H1 (cell line): ENCODE measurements at regions not wholly inside any gene's neighbourhood (a gene's known extent, or its start where the extent isn't known, plus 50 kb on each side); places are given as distances from the start of the nearest gene placed in this dataset.
A peak's percentile ranks its signal among the peaks of the same experiment; 100 is the strongest.

Source experiments
- CTCF ChIA-PET: fragments of 300-600 bp; sonication (Branson Sonifier 250); formaldehyde crosslinking; loops from one replicate; lab custom pipeline; 2021; ENCODE audit not compliant: partially characterized antibody; lab: Charles Lee
- POLR2A ChIA-PET: fragments of 300-600 bp; sonication (Branson Sonifier 250); formaldehyde crosslinking; loops from one replicate; lab custom pipeline; 2021; ENCODE audit warnings: inconsistent platforms; ENCODE audit not compliant: partially characterized antibody; lab: Charles Lee
- DNase-seq, 2 experiments: peaks; one replicate each; pipeline versions ENCODE4 v3.0.0 to v3.0.0-alpha.2; 2010 to 2022; ENCODE audit warnings: low spot score in 2 of 2, low read depth in 1 of 2, mixed read lengths in 1 of 2
- FAIRE-seq: peaks from 2 replicates; lab custom pipeline; 2011; peaks lifted over from hg19 to GRCh38; lab: Jason Lieb, UNC
- H2AFZ ChIP-seq: 2 replicates; pipeline ENCODE4 v1.8.1; 2012; ENCODE audit warnings: low read length, inconsistent platforms
- H2AK5ac ChIP-seq: 2 replicates; pipeline ENCODE4 v1.6.1; 2013; ENCODE audit warnings: low read depth, low read length
- H2BK120ac ChIP-seq: replicated peaks from 2 replicates; pipeline ENCODE3; 2013; ENCODE audit warnings: low read depth, low read length, inconsistent platforms
- H2BK12ac ChIP-seq: 2 replicates; pipeline ENCODE4 v1.6.1; 2013; ENCODE audit warnings: low read depth, low read length
- H2BK15ac ChIP-seq: 2 replicates; pipeline ENCODE4 v1.6.1; 2013; ENCODE audit warnings: low read length
- H2BK20ac ChIP-seq: 2 replicates; pipeline ENCODE4 v1.6.1; 2013; ENCODE audit warnings: low read length
- H2BK5ac ChIP-seq: 2 replicates; pipeline ENCODE4 v1.6.1; 2013; ENCODE audit warnings: low read depth, low read length
- H3K14ac ChIP-seq: 2 replicates; pipeline ENCODE4 v1.6.1; 2013; ENCODE audit warnings: inconsistent platforms; ENCODE audit not compliant: insufficient read length
- H3K18ac ChIP-seq: 2 replicates; pipeline ENCODE4 v1.6.1; 2013; ENCODE audit warnings: low read length; ENCODE audit errors: extremely low read depth
- H3K23ac ChIP-seq: 2 replicates; pipeline ENCODE4 v1.6.1; 2013; ENCODE audit warnings: inconsistent platforms; ENCODE audit not compliant: insufficient read length
- H3K23me2 ChIP-seq: 2 replicates; pipeline ENCODE4 v1.6.1; 2013; ENCODE audit warnings: low read depth, low read length
- H3K27ac ChIP-seq: 2 replicates; pipeline ENCODE4 v1.6.1; 2011; ENCODE audit warnings: low read depth, low read length, inconsistent platforms
- H3K27me3 ChIP-seq, 4 experiments: replicated peaks in 1 of 4; 1 replicate in 1 of 4; 2 replicates in 3 of 4; pipeline versions ENCODE4 v1.6.1 to v1.8.1; 2011 to 2013; ENCODE audit warnings: low read length in 3 of 4, mild to moderate bottlenecking in 3 of 4, inconsistent platforms in 2 of 4, mixed read lengths in 2 of 4, moderate library complexity in 1 of 4; ENCODE audit not compliant: control insufficient read depth in 3 of 4, insufficient read depth in 3 of 4; ENCODE audit errors: extremely low read depth in 1 of 4
- H3K36me3 ChIP-seq, 4 experiments: 2 replicates each; pipeline versions ENCODE4 v1.6.1 to v1.8.1; 2011 to 2013; ENCODE audit warnings: mild to moderate bottlenecking in 4 of 4, low read length in 3 of 4, moderate library complexity in 2 of 4, control low read depth in 1 of 4, inconsistent platforms in 1 of 4; ENCODE audit not compliant: insufficient read depth in 4 of 4, control insufficient read depth in 2 of 4
- H3K4ac ChIP-seq: replicated peaks from 2 replicates; pipeline ENCODE3; 2013; ENCODE audit warnings: low read length, low read depth, mixed read lengths, inconsistent platforms; ENCODE audit not compliant: insufficient read length
- H3K4me1 ChIP-seq, 4 experiments: replicated peaks in 1 of 4; 1 replicate in 1 of 4; 2 replicates in 3 of 4; pipeline versions ENCODE4 v1.6.1 to v1.8.1; 2011 to 2013; ENCODE audit warnings: low read length in 3 of 4, inconsistent platforms in 2 of 4, mixed read lengths in 1 of 4; ENCODE audit not compliant: insufficient read depth in 4 of 4, control insufficient read depth in 3 of 4
- H3K4me2 ChIP-seq, 2 experiments: 2 replicates each; pipeline versions ENCODE4 v1.6.1 to v1.8.1; 2011 to 2013; ENCODE audit warnings: low read depth in 2 of 2, low read length in 2 of 2, control low read depth in 1 of 2, inconsistent platforms in 1 of 2, mild to moderate bottlenecking in 1 of 2; ENCODE audit not compliant: insufficient read depth in 1 of 2
- H3K4me3 ChIP-seq, 4 experiments: fragments of 200-600, 300-600 bp in 1 of 4; sonication (generic), shearing (Covaris generic), sonication (Bioruptor Twin) in 1 of 4; 2 replicates each; pipeline versions ENCODE4 v1.5.1 to v1.8.1; 2011 to 2016; ENCODE audit warnings: low read length in 4 of 4, low read depth in 3 of 4, control low read depth in 2 of 4, inconsistent platforms in 2 of 4, mild to moderate bottlenecking in 2 of 4, mixed read lengths in 1 of 4, moderate library complexity in 1 of 4; ENCODE audit not compliant: insufficient read depth in 2 of 4; ENCODE audit errors: extremely low read depth in 1 of 4
- H3K56ac ChIP-seq: replicated peaks from 2 replicates; pipeline ENCODE3; 2013; ENCODE audit warnings: low read depth, mild to moderate bottlenecking, mixed read lengths, low read length, inconsistent platforms; ENCODE audit not compliant: insufficient read length
- H3K79me1 ChIP-seq: 2 replicates; pipeline ENCODE4 v1.6.1; 2013; ENCODE audit warnings: low read depth, low read length, control low read depth
- H3K79me2 ChIP-seq, 2 experiments: 2 replicates each; pipeline versions ENCODE4 v1.6.1 to v1.8.1; 2012 to 2013; ENCODE audit warnings: low read length in 2 of 2, mild to moderate bottlenecking in 2 of 2, inconsistent platforms in 1 of 2; ENCODE audit not compliant: insufficient read depth in 2 of 2, control insufficient read depth in 1 of 2
- H3K9ac ChIP-seq, 4 experiments: replicated peaks in 1 of 4; 1 replicate in 1 of 4; 2 replicates in 3 of 4; pipeline versions ENCODE4 v1.6.1 to v1.8.1; 2011 to 2013; ENCODE audit warnings: low read depth in 3 of 4, low read length in 3 of 4, control low read depth in 2 of 4, mild to moderate bottlenecking in 2 of 4, moderate library complexity in 2 of 4, inconsistent platforms in 1 of 4; ENCODE audit errors: extremely low read depth in 1 of 4
- H3K9me3 ChIP-seq, 2 experiments: 2 replicates each; pipeline versions ENCODE4 v1.6.1 to v1.8.1; 2012 to 2013; ENCODE audit warnings: mild to moderate bottlenecking in 2 of 2, moderate library complexity in 2 of 2, control low read depth in 1 of 2, inconsistent platforms in 1 of 2, low read depth in 1 of 2, low read length in 1 of 2, mixed read lengths in 1 of 2; ENCODE audit not compliant: insufficient read depth in 2 of 2
- H4K20me1 ChIP-seq, 2 experiments: replicated peaks in 1 of 2; 2 replicates each; pipeline versions ENCODE3 to v1.8.1; 2011 to 2013; ENCODE audit warnings: inconsistent platforms in 2 of 2, low read length in 2 of 2, mild to moderate bottlenecking in 1 of 2; ENCODE audit not compliant: insufficient read depth in 2 of 2, control insufficient read depth in 1 of 2
- H4K5ac ChIP-seq: 2 replicates; pipeline ENCODE4 v1.6.1; 2013; ENCODE audit warnings: low read length, low read depth, mixed read lengths, inconsistent platforms; ENCODE audit not compliant: insufficient read length
- H4K8ac ChIP-seq: 2 replicates; pipeline ENCODE4 v1.8.0; 2013; ENCODE audit warnings: mild to moderate bottlenecking, moderate library complexity, low read length, inconsistent platforms; ENCODE audit not compliant: insufficient read depth; ENCODE audit errors: extremely low read depth
- H4K91ac ChIP-seq: replicated peaks from 2 replicates; pipeline ENCODE3; 2013; ENCODE audit warnings: low read length, mixed read lengths, inconsistent platforms; ENCODE audit not compliant: insufficient read length
- BACH1 ChIP-seq: IDR thresholded peaks from 2 replicates; pipeline ENCODE4 v1.6.1; 2012; ENCODE audit warnings: low read length, improper control_type of control experiment
- HDAC2 ChIP-seq, 2 experiments: fragments of 300-600 bp in 1 of 2; sonication (generic) in 1 of 2; IDR thresholded peaks; 2 replicates each; pipeline ENCODE4 v1.6.1; 2011 to 2012; ENCODE audit warnings: low read depth in 2 of 2, low read length in 2 of 2, mild to moderate bottlenecking in 2 of 2, moderate library complexity in 2 of 2, borderline replicate concordance in 1 of 2, inconsistent platforms in 1 of 2
- JUN ChIP-seq: IDR thresholded peaks from 2 replicates; pipeline ENCODE4 v1.6.1; 2011; ENCODE audit warnings: low read depth, mild to moderate bottlenecking, improper control_type of control experiment, low read length
- KDM5A ChIP-seq: fragments of 200-600 bp; IDR thresholded peaks from 2 replicates; pipeline ENCODE4 v1.7.1; 2012; ENCODE audit warnings: mild to moderate bottlenecking, low read length, inconsistent platforms, mixed read lengths
- SIRT6 ChIP-seq: IDR thresholded peaks from one replicate; pipeline ENCODE4 v1.7.1; 2012; ENCODE audit warnings: low read length, inconsistent platforms
- SRF ChIP-seq: IDR thresholded peaks from 2 replicates; pipeline ENCODE4 v1.6.1; 2011; ENCODE audit warnings: mild to moderate bottlenecking, low read depth, low read length, moderate library complexity
- TCF12 ChIP-seq: IDR thresholded peaks from 2 replicates; pipeline ENCODE4 v1.6.1; 2011; ENCODE audit warnings: low read depth, mild to moderate bottlenecking, low read length
- WGBS, 2 experiments: shearing (Covaris generic) in 1 of 2; methylation state at CpG; one replicate each; pipeline versions ENCODE4 v1.1.6 to v1.1.7; 2013 to 2015; ENCODE audit warnings: low lambda C conversion rate in 2 of 2, mixed read lengths in 2 of 2, inconsistent platforms in 1 of 2, low coverage in 1 of 2, missing lambda C conversion rate in 1 of 2; ENCODE audit not compliant: insufficient replicate concordance in 2 of 2, insufficient coverage in 1 of 2, insufficient read length in 1 of 2; ENCODE audit errors: extremely low coverage in 1 of 2, missing lambda C conversion rate in 1 of 2; 5-methylcytosine and 5-hydroxymethylcytosine counted together
- TF ChIP-seq, protein P1 (sequence below): IDR thresholded peaks from 2 replicates; pipeline ENCODE4 v1.6.1; 2012; ENCODE audit warnings: inconsistent platforms

DNA sequence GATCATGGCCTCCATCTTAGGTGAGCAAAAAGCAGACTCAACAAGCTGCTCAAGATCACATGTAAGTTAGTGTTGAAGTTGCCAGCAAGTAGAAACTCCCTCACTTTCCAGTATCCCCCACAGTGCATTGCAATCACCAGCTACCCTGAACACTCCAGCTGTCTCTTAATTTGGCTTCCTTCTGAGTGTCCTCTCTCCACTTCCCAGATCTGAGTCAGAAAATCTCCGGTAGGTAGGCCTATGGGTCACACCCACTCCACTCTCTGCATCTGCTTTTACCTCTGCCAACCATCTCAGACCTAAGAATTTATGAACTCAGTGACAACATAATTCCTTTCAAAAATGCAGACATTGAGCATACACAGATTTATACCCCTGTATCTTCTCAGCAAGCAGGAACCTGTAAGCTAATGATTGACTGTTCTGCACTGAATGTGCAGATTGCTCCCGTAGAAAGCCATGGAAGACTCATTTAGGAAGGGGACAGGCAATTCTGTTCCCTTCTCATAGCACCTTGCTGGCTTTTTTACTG, 656.9 kb downstream of the EPHA4 start:
- Histone ChIP-seq H2AK5ac (no peak overlapping the region), H2BK120ac (no peak overlapping the region), H3K9ac (no peak overlapping the region), H3K18ac (no peak overlapping the region), H3K27ac (no peak overlapping the region), H4K20me1 (no peaks in the 10 kb centered on the region), H3K4ac (no peak overlapping the region), H3K9me3 (no peaks in the 10 kb centered on the region), H4K91ac (no peak overlapping the region), H2BK20ac (no peak overlapping the region), H2BK15ac (no peak overlapping the region), H4K8ac (no peak overlapping the region), H3K79me2 (no peaks in the 10 kb centered on the region), H3K4me1 (no peaks in the 10 kb centered on the region), H3K36me3 (no peaks in the 10 kb centered on the region), H3K23ac (no peak overlapping the region), H3K23me2 (no peaks in the 10 kb centered on the region), H3K79me1 (no peaks in the 10 kb centered on the region), H2AFZ (peak overlapping the region; percentile 87), H2BK5ac (no peak overlapping the region), H3K56ac (no peak overlapping the region), H3K4me3 (no peak overlapping the region), H3K4me2 (no peak overlapping the region), H2BK12ac (no peak overlapping the region), H4K5ac (no peak overlapping the region), H3K27me3 (no peaks in the 10 kb centered on the region), H3K14ac (no peak overlapping the region)
- TF ChIP-seq KDM5A, result no peak
- TF ChIP-seq SRF, result no peak
- no peak for TF ChIP-seq HDAC2 (IDR thresholded peaks at IDR 0.05; ENCODE audit: borderline replicate concordance in 1 of 2, low read depth in 2 of 2, low read length in 2 of 2)
- no peak for TF ChIP-seq BACH1
- no peak for TF ChIP-seq TCF12
- TF ChIP-seq, protein P1, sequence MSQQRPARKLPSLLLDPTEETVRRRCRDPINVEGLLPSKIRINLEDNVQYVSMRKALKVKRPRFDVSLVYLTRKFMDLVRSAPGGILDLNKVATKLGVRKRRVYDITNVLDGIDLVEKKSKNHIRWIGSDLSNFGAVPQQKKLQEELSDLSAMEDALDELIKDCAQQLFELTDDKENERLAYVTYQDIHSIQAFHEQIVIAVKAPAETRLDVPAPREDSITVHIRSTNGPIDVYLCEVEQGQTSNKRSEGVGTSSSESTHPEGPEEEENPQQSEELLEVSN, result no peak
- TF ChIP-seq JUN, result no peak
- no peak for TF ChIP-seq SIRT6
- DNase-seq (no peak), FAIRE-seq (no peak)
- CTCF ChIA-PET, result interaction anchor here (0.6 to 0.8 kb wide), 2 partner anchors 9 to 29 kb away, joined by 3 read pairs; no protein-coding TSS in a partner anchor
- 97% methylated on average over 2 of the region's 2 CpGs; no CpG with 5 or more reads in 1 of the 2 experiments for WGBS, 2 experiments
- POLR2A ChIA-PET, result no interaction called here
